ENCODE measurements at regions not wholly inside any gene's neighbourhood (a gene's known extent, or its start where the extent isn't known, plus 50 kb on each side); places are given as distances from the start of the nearest gene placed in this dataset.

DNA sequence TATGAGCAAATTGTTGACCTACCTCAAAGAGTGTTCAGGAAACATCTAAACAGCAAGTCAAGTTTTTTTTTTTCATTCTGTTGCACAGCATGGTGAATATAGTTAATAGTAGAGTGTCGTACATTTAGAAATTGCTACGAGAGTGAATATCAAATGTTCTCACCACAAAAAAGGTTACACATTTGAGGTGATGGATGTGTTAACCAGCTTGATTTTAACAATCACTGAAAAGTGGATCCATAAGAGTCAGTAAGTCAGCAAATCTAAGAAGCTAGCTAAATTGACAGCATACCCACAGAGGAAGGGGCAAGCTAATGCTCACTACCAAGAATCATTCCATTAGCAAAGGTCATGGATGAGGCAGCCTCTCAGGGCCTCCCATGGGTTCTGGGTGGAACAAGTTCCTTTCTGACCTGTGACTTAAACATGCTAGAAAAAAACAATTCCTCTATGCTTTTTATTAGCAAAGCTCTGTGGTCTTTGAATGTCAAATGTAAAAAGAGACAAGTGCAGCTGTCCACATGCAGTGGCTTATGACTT lies 235.4 kb upstream of the CCDC179 start:
- no peak for TF ChIP-seq TAF1 (IDR thresholded peaks at IDR 0.05; ENCODE audit: low read depth, low read length)
- TF ChIP-seq POLR2A (IDR thresholded peaks at IDR 0.05; ENCODE audit: low read depth, low read length): no peak
